Retinal pigment epithelial cell (primary cell): ENCODE measurements at regions not wholly inside any gene's neighbourhood (a gene's known extent, or its start where the extent isn't known, plus 50 kb on each side); places are given as distances from the start of the nearest gene placed in this dataset.

Source experiments
- DNase-seq: peaks from one replicate; pipeline ENCODE4 v3.0.0-alpha.2; 2010; ENCODE audit warnings: low read depth
- H3K4me3 ChIP-seq: 2 replicates; pipeline ENCODE4 v1.5.1; 2011; ENCODE audit warnings: mild to moderate bottlenecking, low read length, control low read depth, moderate library complexity
- TF ChIP-seq, protein P1 (sequence below): conservative IDR thresholded peaks from 2 replicates; pipeline ENCODE4 v1.5.1; 2011; ENCODE audit warnings: low read depth, low read length, control low read depth, inconsistent platforms

DNA sequence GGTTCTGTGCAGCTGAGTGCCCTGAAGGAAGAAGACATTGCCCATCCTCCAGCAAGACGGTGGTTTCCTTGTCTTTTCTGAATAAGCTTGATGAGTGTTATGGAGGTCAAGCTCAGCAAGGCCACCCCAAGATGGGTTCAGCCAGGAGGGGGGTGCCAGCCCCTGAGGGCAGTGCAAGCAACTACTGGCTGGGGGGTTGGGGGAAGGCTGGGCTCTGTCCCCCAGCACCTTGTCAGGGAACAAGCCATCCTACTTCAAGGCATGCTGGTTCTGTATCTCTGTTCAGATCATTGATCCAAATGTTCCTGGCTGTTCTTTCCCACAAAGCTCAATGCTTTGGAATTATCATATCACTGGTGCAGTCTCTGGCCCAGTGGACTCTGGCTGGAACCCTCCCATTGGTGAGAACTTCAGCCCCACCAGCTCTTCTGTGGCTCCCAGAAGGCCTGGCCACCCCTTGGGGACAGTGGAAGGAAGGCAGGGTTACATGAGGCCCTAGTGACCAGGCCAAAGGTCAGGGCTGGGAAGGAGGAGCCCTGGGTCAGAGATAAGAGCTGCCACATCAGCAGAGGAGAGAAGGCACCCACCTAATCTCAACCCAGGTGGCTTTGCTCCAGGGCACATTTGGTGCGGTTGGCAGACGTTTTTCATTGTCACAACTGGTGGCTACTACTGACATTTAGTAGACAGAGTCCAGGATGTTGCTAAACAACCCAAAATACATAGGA lies 280.2 kb downstream of the IRX2 start:
- H3K4me3 ChIP-seq, result no peak overlapping the region
- TF ChIP-seq, protein P1, sequence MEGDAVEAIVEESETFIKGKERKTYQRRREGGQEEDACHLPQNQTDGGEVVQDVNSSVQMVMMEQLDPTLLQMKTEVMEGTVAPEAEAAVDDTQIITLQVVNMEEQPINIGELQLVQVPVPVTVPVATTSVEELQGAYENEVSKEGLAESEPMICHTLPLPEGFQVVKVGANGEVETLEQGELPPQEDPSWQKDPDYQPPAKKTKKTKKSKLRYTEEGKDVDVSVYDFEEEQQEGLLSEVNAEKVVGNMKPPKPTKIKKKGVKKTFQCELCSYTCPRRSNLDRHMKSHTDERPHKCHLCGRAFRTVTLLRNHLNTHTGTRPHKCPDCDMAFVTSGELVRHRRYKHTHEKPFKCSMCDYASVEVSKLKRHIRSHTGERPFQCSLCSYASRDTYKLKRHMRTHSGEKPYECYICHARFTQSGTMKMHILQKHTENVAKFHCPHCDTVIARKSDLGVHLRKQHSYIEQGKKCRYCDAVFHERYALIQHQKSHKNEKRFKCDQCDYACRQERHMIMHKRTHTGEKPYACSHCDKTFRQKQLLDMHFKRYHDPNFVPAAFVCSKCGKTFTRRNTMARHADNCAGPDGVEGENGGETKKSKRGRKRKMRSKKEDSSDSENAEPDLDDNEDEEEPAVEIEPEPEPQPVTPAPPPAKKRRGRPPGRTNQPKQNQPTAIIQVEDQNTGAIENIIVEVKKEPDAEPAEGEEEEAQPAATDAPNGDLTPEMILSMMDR, result no peak
- DNase-seq, result no peak

DNA sequence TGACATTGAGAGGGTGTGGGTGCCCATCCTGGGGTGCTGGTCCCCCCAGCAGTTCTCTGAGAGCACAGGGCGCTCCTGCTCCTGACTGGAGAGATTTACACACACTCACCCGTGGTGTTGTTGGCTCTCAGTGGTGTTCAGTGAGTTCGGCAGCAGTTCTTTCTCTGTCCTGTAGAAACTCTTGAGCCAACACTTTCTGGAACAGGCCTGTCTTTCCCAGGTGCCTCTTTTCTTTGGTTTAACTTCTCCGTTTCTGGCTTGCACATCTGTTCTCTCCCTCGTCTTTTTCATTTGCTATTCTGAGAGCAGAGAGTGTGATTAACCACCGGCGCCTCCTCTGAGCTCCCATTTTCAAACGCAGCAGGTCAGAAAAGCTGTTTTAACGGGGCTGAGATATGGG lies 284.5 kb downstream of the IRX2 start:
- TF ChIP-seq, protein P1, result no peak
- DNase-seq, result no peak
- no peak overlapping the region for H3K4me3 ChIP-seq

DNA sequence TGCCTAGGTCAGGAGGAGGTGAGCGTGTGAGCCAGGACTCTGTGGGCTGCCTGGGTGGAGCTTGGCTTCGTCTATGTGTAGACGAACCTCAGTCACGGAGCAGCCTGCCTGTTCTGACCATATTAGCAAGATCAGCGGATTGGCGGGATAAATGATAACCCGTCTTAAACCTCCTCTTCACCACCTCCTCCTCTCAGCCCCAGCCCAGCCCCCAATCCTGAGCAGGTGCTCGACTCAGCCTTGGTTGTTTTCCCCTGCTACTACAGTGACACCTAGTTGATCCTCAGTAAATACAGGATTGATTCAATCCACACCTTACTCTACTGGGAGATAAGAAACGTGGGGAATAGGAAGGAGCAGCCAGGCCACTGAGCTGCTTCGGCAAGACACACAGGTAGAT lies 286.1 kb downstream of the IRX2 start:
- H3K4me3 ChIP-seq, result no peak overlapping the region
- DNase-seq, result no peak
- TF ChIP-seq, protein P1, result no peak

GRCh38 chr5:2464141-2464540 lies 287.3 kb downstream of the IRX2 start:
- TF ChIP-seq, protein P1, result no peak
- DNase-seq, result no peak
- H3K4me3 ChIP-seq, result no peak overlapping the region

DNA sequence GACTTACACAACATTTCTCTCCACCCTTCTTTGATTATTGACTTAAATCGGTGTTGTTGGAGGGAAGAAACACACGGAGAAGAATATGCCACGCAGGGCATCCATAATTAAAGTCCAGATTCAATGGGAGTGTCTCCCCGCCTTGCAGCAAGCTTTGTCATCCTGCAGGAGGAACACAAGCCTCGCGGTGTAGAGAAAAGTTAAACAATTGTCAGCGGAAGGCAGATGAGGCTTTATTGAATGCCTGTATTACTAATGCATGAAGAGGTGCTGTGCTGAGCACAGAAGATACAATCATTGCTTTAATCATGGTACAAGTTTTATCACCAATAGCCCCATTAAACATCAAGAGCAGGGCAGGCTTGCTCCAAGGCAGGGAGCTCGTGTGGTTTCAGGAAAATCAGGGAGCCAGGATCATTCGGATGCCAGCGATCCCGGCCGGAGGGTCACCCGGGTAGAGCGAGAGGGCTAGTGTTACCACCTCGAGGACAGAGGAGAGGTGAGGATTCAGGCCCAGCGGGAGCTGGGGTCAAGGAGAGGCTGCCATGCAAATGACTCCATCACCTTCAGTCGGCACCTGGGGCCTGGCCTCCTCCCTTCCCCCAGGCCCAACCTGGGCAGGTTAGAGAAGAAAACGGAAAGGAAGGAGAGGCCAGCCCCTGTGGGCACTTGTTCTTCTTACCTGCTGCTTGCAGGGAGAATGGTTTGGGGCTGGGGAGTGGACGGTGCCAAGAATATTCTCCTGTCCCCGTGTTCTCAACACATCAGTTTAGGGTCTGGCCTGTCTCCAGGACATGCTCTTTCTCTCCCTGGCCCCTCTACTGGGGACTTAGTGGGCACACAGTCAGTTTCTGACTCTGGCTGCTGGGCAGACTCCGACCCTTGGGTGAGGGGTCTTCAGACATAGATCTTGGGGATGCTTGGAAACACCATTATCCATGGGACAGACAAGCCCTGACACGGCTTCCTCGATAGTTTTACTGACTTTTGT lies 289.5 kb downstream of the IRX2 start:
- H3K4me3 ChIP-seq, result no peak overlapping the region
- TF ChIP-seq, protein P1, result no peak
- no peak for DNase-seq

- TF ChIP-seq, protein P1, result no peak
- H3K4me3 ChIP-seq, result no peak overlapping the region
- no peak for DNase-seq
These were observed 291.4 kb downstream of the IRX2 start for GRCh38 chr5:2460098-2460497.

- H3K4me3 ChIP-seq, result no peak overlapping the region
- no peak for DNase-seq
- TF ChIP-seq, protein P1, result no peak
These were observed 292.2 kb downstream of the IRX2 start for GRCh38 chr5:2459251-2459650.
